ENCODE measurements at regions not wholly inside any gene's neighbourhood (a gene's known extent, or its start where the extent isn't known, plus 50 kb on each side); places are given as distances from the start of the nearest gene placed in this dataset.

GRCh38 chr12:98405805-98406366 is 109.5 kb upstream of the TMPO start:
- no peak overlapping the region for H3K4me2 ChIP-seq (ENCODE audit: low read length)
- no peak overlapping the region for H3K4me3 ChIP-seq (ENCODE audit: low read depth, low read length, poor library complexity, severe bottlenecking)
- ChIA-PET CTCF (ENCODE audit: unreplicated experiment) (no interaction called here), POLR2A (interaction anchor here (0.5 to 0.9 kb wide), 2 partner anchors 8 to 1497 kb away, joined by 3 to 5 read pairs; no protein-coding TSS in a partner anchor)
- no peaks in the 10 kb centered on the region for H3K9me2 ChIP-seq (ENCODE audit: insufficient read depth, low read length)
- no peaks in the 10 kb centered on the region for H3K79me2 ChIP-seq (ENCODE audit: insufficient read depth, low read depth, low read length)
- no peaks in the 10 kb centered on the region for H3K36me3 ChIP-seq (ENCODE audit: insufficient read depth, low read length)
- no peak overlapping the region for H3K27ac ChIP-seq (ENCODE audit: low read depth, low read length, poor library complexity, severe bottlenecking)
- H4K20me1 ChIP-seq (ENCODE audit: insufficient read depth, low read length), result no peaks in the 10 kb centered on the region
- TF ChIP-seq CTCF (conservative IDR thresholded peaks at IDR 0.05; ENCODE audit: low read length) (no peak), EZH2phosphoT487 (IDR thresholded peaks at IDR 0.05; ENCODE audit: borderline replicate concordance, low read depth, low read length) (no peak)
- no TSS peak for BruUV-seq (replicated peaks)
- H3K4me1 ChIP-seq (ENCODE audit: insufficient read depth, low read length, poor library complexity, severe bottlenecking), result peaks cover 22% of the 10 kb centered on the region
- intact Hi-C loops (cut with micrococcal nuclease; ENCODE audit: unreplicated experiment), result no loop called here
- H2AFZ ChIP-seq (ENCODE audit: low read length), result no peak overlapping the region
- H3K9me3 ChIP-seq (ENCODE audit: low read length), result no peaks in the 10 kb centered on the region
- no peak for DNase-seq (ENCODE audit: low spot score)

GRCh38 chr12:98406378-98406777 is 109.0 kb upstream of the TMPO start:
- ChIA-PET CTCF (ENCODE audit: unreplicated experiment) (no interaction called here), POLR2A (interaction anchor here (0.9 kb wide), 1 partner anchor 9 kb away, joined by 5 read pairs; no protein-coding TSS in a partner anchor)
- no peak overlapping the region for H3K4me2 ChIP-seq (ENCODE audit: low read length)
- no peaks in the 10 kb centered on the region for H3K36me3 ChIP-seq (ENCODE audit: insufficient read depth, low read length)
- H4K20me1 ChIP-seq (ENCODE audit: insufficient read depth, low read length), result no peaks in the 10 kb centered on the region
- no peaks in the 10 kb centered on the region for H3K79me2 ChIP-seq (ENCODE audit: insufficient read depth, low read depth, low read length)
- H3K4me1 ChIP-seq (ENCODE audit: insufficient read depth, low read length, poor library complexity, severe bottlenecking), result peaks cover 17% of the 10 kb centered on the region
- DNase-seq (ENCODE audit: low spot score), result no peak
- no TSS peak for BruUV-seq (replicated peaks)
- intact Hi-C loops (cut with micrococcal nuclease; ENCODE audit: unreplicated experiment), result no loop called here
- no peak overlapping the region for H3K27ac ChIP-seq (ENCODE audit: low read depth, low read length, poor library complexity, severe bottlenecking)
- no peaks in the 10 kb centered on the region for H3K9me2 ChIP-seq (ENCODE audit: insufficient read depth, low read length)
- no peak overlapping the region for H3K4me3 ChIP-seq (ENCODE audit: low read depth, low read length, poor library complexity, severe bottlenecking)
- H2AFZ ChIP-seq (ENCODE audit: low read length), result no peak overlapping the region
- H3K9me3 ChIP-seq (ENCODE audit: low read length), result no peaks in the 10 kb centered on the region
- no peak for TF ChIP-seq EZH2phosphoT487 (IDR thresholded peaks at IDR 0.05; ENCODE audit: borderline replicate concordance, low read depth, low read length)
- TF ChIP-seq CTCF (conservative IDR thresholded peaks at IDR 0.05; ENCODE audit: low read length), result no peak

- Histone ChIP-seq H3K9me2 (ENCODE audit: insufficient read depth, low read length) (no peaks in the 10 kb centered on the region), H3K36me3 (ENCODE audit: insufficient read depth, low read length) (no peaks in the 10 kb centered on the region), H3K4me1 (ENCODE audit: insufficient read depth, low read length, poor library complexity, severe bottlenecking) (peaks cover 5% of the 10 kb centered on the region), H2AFZ (ENCODE audit: low read length) (no peak overlapping the region), H3K9me3 (ENCODE audit: low read length) (no peaks in the 10 kb centered on the region), H3K79me2 (ENCODE audit: insufficient read depth, low read depth, low read length) (no peaks in the 10 kb centered on the region), H4K20me1 (ENCODE audit: insufficient read depth, low read length) (no peaks in the 10 kb centered on the region), H3K4me3 (ENCODE audit: low read depth, low read length, poor library complexity, severe bottlenecking) (no peak overlapping the region), H3K4me2 (ENCODE audit: low read length) (no peak overlapping the region), H3K27ac (ENCODE audit: low read depth, low read length, poor library complexity, severe bottlenecking) (no peak overlapping the region)
- BruUV-seq (replicated peaks), result no TSS peak
- no peak for DNase-seq (ENCODE audit: low spot score)
- ChIA-PET CTCF (ENCODE audit: unreplicated experiment) (no interaction called here), POLR2A (no interaction called here)
- intact Hi-C loops (cut with micrococcal nuclease; ENCODE audit: unreplicated experiment), result no loop called here
- TF ChIP-seq EZH2phosphoT487 (IDR thresholded peaks at IDR 0.05; ENCODE audit: borderline replicate concordance, low read depth, low read length) (no peak), CTCF (conservative IDR thresholded peaks at IDR 0.05; ENCODE audit: low read length) (no peak)
Measured at GRCh38 chr12:98408681-98409080, 106.7 kb upstream of the TMPO start.
